ENCODE measurements at regions not wholly inside any gene's neighbourhood (a gene's known extent, or its start where the extent isn't known, plus 50 kb on each side); places are given as distances from the start of the nearest gene placed in this dataset.

DNA sequence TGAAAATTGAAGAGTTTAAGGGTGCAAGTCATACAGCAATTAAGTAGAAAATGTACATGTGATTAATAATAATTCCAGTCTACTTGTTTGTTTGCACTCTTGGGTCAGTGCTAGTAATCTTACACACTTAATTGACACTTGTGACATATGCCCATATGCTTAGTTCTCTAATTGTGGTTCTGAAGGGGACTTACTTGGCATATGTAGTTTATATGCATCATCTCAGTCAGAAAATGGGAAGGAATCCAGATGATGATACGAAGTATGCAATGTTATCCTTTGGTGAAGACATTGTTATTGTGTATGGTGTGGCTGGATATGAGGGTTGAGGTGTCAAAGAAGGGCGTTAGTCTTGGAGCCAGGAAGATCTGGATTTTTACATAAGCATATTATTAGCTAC lies 193.5 kb upstream of the HDAC9 start:
- intact Hi-C loops (cut with micrococcal nuclease) (no loop called here), dilution Hi-C loops (cut with MboI; ENCODE audit: extremely low pct_ligation_motif_present, low sequenced_read_pairs) (no loop called here)
- Histone ChIP-seq H3K9me3 (replicated peaks; ENCODE audit: control insufficient read depth, insufficient read depth, low read length) (no peaks in the 10 kb centered on the region), H3K9ac (replicated peaks; ENCODE audit: extremely low read depth, insufficient read depth, low read length) (no peak overlapping the region), H3K4me2 (ENCODE audit: insufficient read depth, low read length) (no peak overlapping the region), H3K27me3 (ENCODE audit: control insufficient read depth in 2 of 2, insufficient read depth in 2 of 2, low read length in 2 of 2) (no peaks in the 10 kb centered on the region), H4K20me1 (replicated peaks; ENCODE audit: control insufficient read depth, extremely low read depth, insufficient read depth, low read length) (no peaks in the 10 kb centered on the region), H3K4me1 (ENCODE audit: control insufficient read depth, extremely low read depth, insufficient read depth, low read length) (no peaks in the 10 kb centered on the region), H3K79me2 (ENCODE audit: control insufficient read depth, insufficient read depth, low read length) (no peaks in the 10 kb centered on the region), H3K36me3 (ENCODE audit: control insufficient read depth in 2 of 2, extremely low read depth in 1 of 2, insufficient read depth in 2 of 2, low read length in 2 of 2) (no peaks in the 10 kb centered on the region), H3K27ac (ENCODE audit: insufficient read depth, low read depth, low read length) (no peak overlapping the region), H3K9me1 (replicated peaks; ENCODE audit: control insufficient read depth, extremely low read depth, insufficient read depth, low read length) (no peaks in the 10 kb centered on the region), H2AFZ (ENCODE audit: low read depth, low read length) (no peak overlapping the region), H3K4me3 (replicated peaks in 1 of 3; ENCODE audit: insufficient read depth in 1 of 3, low read depth in 1 of 3, low read length in 3 of 3) (no peak overlapping the region)
- TF ChIP-seq, protein P1, sequence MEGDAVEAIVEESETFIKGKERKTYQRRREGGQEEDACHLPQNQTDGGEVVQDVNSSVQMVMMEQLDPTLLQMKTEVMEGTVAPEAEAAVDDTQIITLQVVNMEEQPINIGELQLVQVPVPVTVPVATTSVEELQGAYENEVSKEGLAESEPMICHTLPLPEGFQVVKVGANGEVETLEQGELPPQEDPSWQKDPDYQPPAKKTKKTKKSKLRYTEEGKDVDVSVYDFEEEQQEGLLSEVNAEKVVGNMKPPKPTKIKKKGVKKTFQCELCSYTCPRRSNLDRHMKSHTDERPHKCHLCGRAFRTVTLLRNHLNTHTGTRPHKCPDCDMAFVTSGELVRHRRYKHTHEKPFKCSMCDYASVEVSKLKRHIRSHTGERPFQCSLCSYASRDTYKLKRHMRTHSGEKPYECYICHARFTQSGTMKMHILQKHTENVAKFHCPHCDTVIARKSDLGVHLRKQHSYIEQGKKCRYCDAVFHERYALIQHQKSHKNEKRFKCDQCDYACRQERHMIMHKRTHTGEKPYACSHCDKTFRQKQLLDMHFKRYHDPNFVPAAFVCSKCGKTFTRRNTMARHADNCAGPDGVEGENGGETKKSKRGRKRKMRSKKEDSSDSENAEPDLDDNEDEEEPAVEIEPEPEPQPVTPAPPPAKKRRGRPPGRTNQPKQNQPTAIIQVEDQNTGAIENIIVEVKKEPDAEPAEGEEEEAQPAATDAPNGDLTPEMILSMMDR (IDR thresholded peaks at IDR 0.05; ENCODE audit: extremely low read depth in 1 of 2, insufficient read depth in 1 of 2, low read depth in 1 of 2, low read length in 2 of 2): no peak
- TF ChIP-seq JUN (IDR thresholded peaks at IDR 0.05; ENCODE audit: borderline replicate concordance, insufficient read depth, insufficient read length, low read depth) (no peak), GATA2 (IDR thresholded peaks at IDR 0.05; ENCODE audit: insufficient read depth, insufficient read length, low read depth, low read length) (no peak), MYC (IDR thresholded peaks at IDR 0.05; ENCODE audit: low read depth, low read length) (no peak), EZH2 (IDR thresholded peaks at IDR 0.05; ENCODE audit: borderline replicate concordance, low read depth, low read length, severe bottlenecking) (no peak), POLR2A (IDR thresholded peaks at IDR 0.05; ENCODE audit: low read depth, low read length) (no peak), FOS (IDR thresholded peaks at IDR 0.05; ENCODE audit: borderline replicate concordance, insufficient read depth, low read length) (no peak), POLR2AphosphoS5 (IDR thresholded peaks at IDR 0.05; ENCODE audit: insufficient read depth, low read depth, low read length) (no peak)
- TF ChIP-seq, protein P2, sequence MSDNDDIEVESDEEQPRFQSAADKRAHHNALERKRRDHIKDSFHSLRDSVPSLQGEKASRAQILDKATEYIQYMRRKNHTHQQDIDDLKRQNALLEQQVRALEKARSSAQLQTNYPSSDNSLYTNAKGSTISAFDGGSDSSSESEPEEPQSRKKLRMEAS (IDR thresholded peaks at IDR 0.05; ENCODE audit: insufficient read depth, insufficient read length): no peak
- no peak for FAIRE-seq
- CTCF ChIA-PET: interaction anchor here (1.0 kb wide), 1 partner anchor 19 kb away, joined by 3 read pairs; no protein-coding TSS in a partner anchor
- POLR2A ChIA-PET: no interaction called here
- no TSS peak for BruUV-seq (replicated peaks)
- no peak for DNase-seq (ENCODE audit: low read depth, low spot score)

Data from endothelial cell of umbilical vein (primary cell).